Mucosa of stomach (tissue), 1 donor: ENCODE measurements at regions not wholly inside any gene's neighbourhood (a gene's known extent, or its start where the extent isn't known, plus 50 kb on each side); places are given as distances from the start of the nearest gene placed in this dataset.

Source experiments
- H3K27me3 ChIP-seq: one replicate; pipeline ENCODE4 v1.7.0; 2013; ENCODE audit warnings: mild to moderate bottlenecking, low read length; ENCODE audit not compliant: control insufficient read depth, insufficient read depth
- H3K36me3 ChIP-seq: one replicate; pipeline ENCODE4 v1.7.0; 2013; ENCODE audit warnings: low read length; ENCODE audit not compliant: control insufficient read depth, insufficient read depth
- H3K4me1 ChIP-seq: one replicate; pipeline ENCODE4 v1.7.0; 2013; ENCODE audit warnings: mild to moderate bottlenecking, low read length; ENCODE audit not compliant: control insufficient read depth, insufficient read depth
- H3K4me3 ChIP-seq: one replicate; pipeline ENCODE4 v1.7.0; 2013; ENCODE audit warnings: low read length
- H3K9ac ChIP-seq: one replicate; pipeline ENCODE4 v1.7.0; 2013; ENCODE audit warnings: mild to moderate bottlenecking, low read length, moderate library complexity
- H3K9me3 ChIP-seq: one replicate; pipeline ENCODE4 v1.7.0; 2013; ENCODE audit warnings: mild to moderate bottlenecking, low read length, moderate library complexity; ENCODE audit not compliant: control insufficient read depth
- donor health status: Pancreatic carcinoma.

- H3K36me3 ChIP-seq = no peaks in the 10 kb centered on the region
- no peaks in the 10 kb centered on the region for H3K9me3 ChIP-seq
- no peaks in the 10 kb centered on the region for H3K4me1 ChIP-seq
- no peak overlapping the region for H3K9ac ChIP-seq
- no peak overlapping the region for H3K4me3 ChIP-seq
- H3K27me3 ChIP-seq = no peaks in the 10 kb centered on the region
These were observed 59.8 kb upstream of the HSF2 start for GRCh38 chr6:122339661-122340060.

- Histone ChIP-seq H3K9me3 (no peaks in the 10 kb centered on the region), H3K4me3 (no peak overlapping the region), H3K4me1 (no peaks in the 10 kb centered on the region), H3K27me3 (no peaks in the 10 kb centered on the region), H3K36me3 (no peaks in the 10 kb centered on the region), H3K9ac (no peak overlapping the region)
These were observed 52.2 kb upstream of the HSF2 start for GRCh38 chr6:122347280-122347679.

- no peak overlapping the region for H3K4me3 ChIP-seq
- H3K9ac ChIP-seq = no peak overlapping the region
- H3K4me1 ChIP-seq = no peaks in the 10 kb centered on the region
- H3K9me3 ChIP-seq = no peaks in the 10 kb centered on the region
- H3K27me3 ChIP-seq = no peaks in the 10 kb centered on the region
- H3K36me3 ChIP-seq = no peaks in the 10 kb centered on the region
These were observed 51.7 kb upstream of the HSF2 start for GRCh38 chr6:122347751-122348150.
